ENCODE measurements at regions not wholly inside any gene's neighbourhood (a gene's known extent, or its start where the extent isn't known, plus 50 kb on each side); places are given as distances from the start of the nearest gene placed in this dataset.
"Not testable (repeated sequence)": the region's sequence is repeated elsewhere in the genome, so short reads cannot be mapped to it uniquely, and the experiment has no call there.

GRCh38 chr15:96978937-96979473, 648.5 kb downstream of the NR2F2 start:
- in situ Hi-C loops (cut with MboI; ENCODE audit: low pct_unique_long_range_greater_than_20kb in 2 of 9, low sequenced_read_pairs in 9 of 9, unreplicated experiment in 9 of 9): no loop called here
- Histone ChIP-seq H3K4me3 (no peak overlapping the region), H3K27ac (no peak overlapping the region), H3K4me1 (replicated peaks in 1 of 2) (no peaks in the 10 kb centered on the region)
- ATAC-seq (replicated peaks in 6 of 8): no peak
- 0 to 86% (median 70%) methylated on average over 1 to 4 of the region's 5 CpGs; no CpG with 5 or more reads in 1 of the 10 experiments for whole genome bisulfite sequencing, 10 experiments

GRCh38 chr15:96984121-96984671, 653.7 kb downstream of the NR2F2 start:
- H3K27ac ChIP-seq; H3K4me1 ChIP-seq (replicated peaks in 1 of 2); in situ Hi-C loops (cut with MboI; ENCODE audit: low pct_unique_long_range_greater_than_20kb in 2 of 9, low sequenced_read_pairs in 9 of 9, unreplicated experiment in 9 of 9): not testable (repeated sequence)
- WGBS, 10 experiments: 24 to 90% (median 89%) methylated on average over 3 to 25 of the region's 58 CpGs; no CpG with 5 or more reads in 7 of the 10 experiments
- peak in 3 of 8 experiments; percentile 31 to 98 (median 97) for ATAC-seq (replicated peaks in 6 of 8)
- H3K4me3 ChIP-seq: peak overlapping the region in 2 of 5 donors; percentile 19 to 29

GRCh38 chr15:96992817-96993216, 662.3 kb downstream of the NR2F2 start:
- H3K4me3 ChIP-seq: no peak overlapping the region
- in situ Hi-C loops (cut with MboI; ENCODE audit: low pct_unique_long_range_greater_than_20kb in 2 of 9, low sequenced_read_pairs in 9 of 9, unreplicated experiment in 9 of 9): no loop called here
- no peak overlapping the region for H3K27ac ChIP-seq
- 0 to 100% (median 64%) methylated on average over 1 to 5 of the region's 5 CpGs; no CpG with 5 or more reads in 1 of the 10 experiments for WGBS, 10 experiments
- ATAC-seq (replicated peaks in 6 of 8): no peak
- peaks cover 2 to 4% of the 10 kb centered on the region in 2 donors for H3K4me1 ChIP-seq (replicated peaks in 1 of 2)

GRCh38 chr15:96997538-96997937, 667.0 kb downstream of the NR2F2 start:
- H3K4me1 ChIP-seq (replicated peaks in 1 of 2): peaks cover 8 to 9% of the 10 kb centered on the region in 2 donors
- WGBS, 10 experiments: 6 to 90% (median 33%) methylated on average over 1 to 3 of the region's 3 CpGs; no CpG with 5 or more reads in 1 of the 10 experiments
- no peak overlapping the region for H3K27ac ChIP-seq
- in situ Hi-C loops (cut with MboI; ENCODE audit: low pct_unique_long_range_greater_than_20kb in 2 of 9, low sequenced_read_pairs in 9 of 9, unreplicated experiment in 9 of 9): no loop called here
- peak in 3 of 8 experiments; percentile 58 to 70 (median 64) for ATAC-seq (replicated peaks in 6 of 8)
- no peak overlapping the region for H3K4me3 ChIP-seq

- H3K27ac ChIP-seq: no peak overlapping the region
- H3K4me1 ChIP-seq (replicated peaks in 1 of 2): peaks cover 4 to 7% of the 10 kb centered on the region in 2 donors
- H3K4me3 ChIP-seq: no peak overlapping the region
- ATAC-seq (replicated peaks in 6 of 8): peak in 7 of 8 experiments; percentile 48 to 95 (median 94)
- WGBS, 10 experiments: 0 to 73% (median 35%) methylated on average over 1 to 4 of the region's 6 CpGs
- in situ Hi-C loops (cut with MboI; ENCODE audit: low pct_unique_long_range_greater_than_20kb in 2 of 9, low sequenced_read_pairs in 9 of 9, unreplicated experiment in 9 of 9): no loop called here
Measured at GRCh38 chr15:97009031-97009431, 678.5 kb downstream of the NR2F2 start.

GRCh38 chr15:97012986-97013385, 682.5 kb downstream of the NR2F2 start:
- H3K4me1 ChIP-seq (replicated peaks in 1 of 2): peaks cover 4 to 7% of the 10 kb centered on the region in 2 donors
- WGBS, 10 experiments: 33 to 100% (median 87%) methylated on average over 1 to 6 of the region's 6 CpGs
- ATAC-seq (replicated peaks in 6 of 8): no peak
- H3K4me3 ChIP-seq: no peak overlapping the region
- in situ Hi-C loops (cut with MboI; ENCODE audit: low pct_unique_long_range_greater_than_20kb in 2 of 9, low sequenced_read_pairs in 9 of 9, unreplicated experiment in 9 of 9): no loop called here
- H3K27ac ChIP-seq: no peak overlapping the region

GRCh38 chr15:97013491-97013890, 683.0 kb downstream of the NR2F2 start:
- no peak overlapping the region for H3K4me3 ChIP-seq
- in situ Hi-C loops (cut with MboI; ENCODE audit: low pct_unique_long_range_greater_than_20kb in 2 of 9, low sequenced_read_pairs in 9 of 9, unreplicated experiment in 9 of 9): no loop called here
- no peak for ATAC-seq (replicated peaks in 6 of 8)
- 0 to 100% (median 100%) methylated on average over 1 of the region's 1 CpG; no CpG with 5 or more reads in 7 of the 10 experiments for WGBS, 10 experiments
- peaks cover 4 to 7% of the 10 kb centered on the region in 2 donors for H3K4me1 ChIP-seq (replicated peaks in 1 of 2)
- H3K27ac ChIP-seq: no peak overlapping the region

GRCh38 chr15:97014001-97014400, 683.5 kb downstream of the NR2F2 start:
- in situ Hi-C loops (cut with MboI; ENCODE audit: low pct_unique_long_range_greater_than_20kb in 2 of 9, low sequenced_read_pairs in 9 of 9, unreplicated experiment in 9 of 9): no loop called here

GRCh38 chr15:97023488-97023844, 693.0 kb downstream of the NR2F2 start:
- peaks cover 0 to 4% of the 10 kb centered on the region in 2 donors for H3K4me1 ChIP-seq (replicated peaks in 1 of 2)
- 0 to 20% (median 0%) methylated on average over 1 of the region's 1 CpG; no CpG with 5 or more reads in 3 of the 10 experiments for WGBS, 10 experiments
- in situ Hi-C loops (cut with MboI; ENCODE audit: low pct_unique_long_range_greater_than_20kb in 2 of 9, low sequenced_read_pairs in 9 of 9, unreplicated experiment in 9 of 9): no loop called here
- no peak for ATAC-seq (replicated peaks in 6 of 8)
- H3K4me3 ChIP-seq: no peak overlapping the region
- H3K27ac ChIP-seq: no peak overlapping the region

More at GRCh38 chr15:97014001-97014400, 683.5 kb downstream of the NR2F2 start:
- Histone ChIP-seq H3K27ac (no peak overlapping the region), H3K4me1 (replicated peaks in 1 of 2) (peaks cover 4% of the 10 kb centered on the region in 2 donors), H3K4me3 (no peak overlapping the region)
- WGBS, 10 experiments: 0 to 83% (median 36%) methylated on average over 1 to 2 of the region's 2 CpGs
- no peak for ATAC-seq (replicated peaks in 6 of 8)

GRCh38 chr15:97026781-97027180, 696.3 kb downstream of the NR2F2 start:
- 0 to 100% (median 90%) methylated on average over 1 to 2 of the region's 2 CpGs; no CpG with 5 or more reads in 7 of the 10 experiments for WGBS, 10 experiments
- in situ Hi-C loops (cut with MboI; ENCODE audit: low pct_unique_long_range_greater_than_20kb in 2 of 9, low sequenced_read_pairs in 9 of 9, unreplicated experiment in 9 of 9): no loop called here
- Histone ChIP-seq H3K4me1 (replicated peaks in 1 of 2) (peaks cover 0 to 4% of the 10 kb centered on the region in 2 donors), H3K27ac (no peak overlapping the region), H3K4me3 (no peak overlapping the region)
- ATAC-seq (replicated peaks in 6 of 8): no peak

- no peak for ATAC-seq (replicated peaks in 6 of 8)
- Histone ChIP-seq H3K27ac (no peak overlapping the region), H3K4me3 (no peak overlapping the region), H3K4me1 (replicated peaks in 1 of 2) (peaks cover 0 to 4% of the 10 kb centered on the region in 2 donors)
- WGBS, 10 experiments: 0 to 100% (median 71%) methylated on average over 1 to 2 of the region's 2 CpGs; no CpG with 5 or more reads in 1 of the 10 experiments
- in situ Hi-C loops (cut with MboI; ENCODE audit: low pct_unique_long_range_greater_than_20kb in 2 of 9, low sequenced_read_pairs in 9 of 9, unreplicated experiment in 9 of 9): no loop called here
Measured at GRCh38 chr15:97027772-97028171, 697.3 kb downstream of the NR2F2 start.

- Histone ChIP-seq H3K27ac (no peak overlapping the region), H3K4me3 (no peak overlapping the region), H3K4me1 (replicated peaks in 1 of 2) (no peaks in the 10 kb centered on the region)
- no peak for ATAC-seq (replicated peaks in 6 of 8)
- 20 to 100% (median 63%) methylated on average over 1 to 2 of the region's 2 CpGs; no CpG with 5 or more reads in 2 of the 10 experiments for WGBS, 10 experiments
- in situ Hi-C loops (cut with MboI; ENCODE audit: low pct_unique_long_range_greater_than_20kb in 2 of 9, low sequenced_read_pairs in 9 of 9, unreplicated experiment in 9 of 9): no loop called here
Measured at GRCh38 chr15:97030251-97030650, 699.8 kb downstream of the NR2F2 start.

- WGBS, 10 experiments: 0 to 69% (median 19%) methylated on average over 3 of the region's 3 CpGs; no CpG with 5 or more reads in 2 of the 10 experiments
- H3K4me3 ChIP-seq: no peak overlapping the region
- no peaks in the 10 kb centered on the region for H3K4me1 ChIP-seq (replicated peaks in 1 of 2)
- peak in 3 of 8 experiments; percentile 38 to 48 (median 39) for ATAC-seq (replicated peaks in 6 of 8)
- in situ Hi-C loops (cut with MboI; ENCODE audit: low pct_unique_long_range_greater_than_20kb in 2 of 9, low sequenced_read_pairs in 9 of 9, unreplicated experiment in 9 of 9): no loop called here
- H3K27ac ChIP-seq: no peak overlapping the region
Measured at GRCh38 chr15:97036301-97036700, 705.8 kb downstream of the NR2F2 start.

- ATAC-seq (replicated peaks in 6 of 8): no peak
- Histone ChIP-seq H3K4me3 (no peak overlapping the region), H3K4me1 (replicated peaks in 1 of 2) (no peaks in the 10 kb centered on the region), H3K27ac (no peak overlapping the region)
- in situ Hi-C loops (cut with MboI; ENCODE audit: low pct_unique_long_range_greater_than_20kb in 2 of 9, low sequenced_read_pairs in 9 of 9, unreplicated experiment in 9 of 9): no loop called here
- 0 to 80% (median 0%) methylated on average over 1 of the region's 1 CpG; no CpG with 5 or more reads in 6 of the 10 experiments for WGBS, 10 experiments
Measured at GRCh38 chr15:97037080-97037479, 706.6 kb downstream of the NR2F2 start.

Measured in motor neuron (in vitro differentiated cells).